Mammary epithelial cell (primary cell): ENCODE measurements at regions not wholly inside any gene's neighbourhood (a gene's known extent, or its start where the extent isn't known, plus 50 kb on each side); places are given as distances from the start of the nearest gene placed in this dataset.

Source experiments
- CTCF ChIP-seq, 2 donors: IDR thresholded peaks in 1 of 2; conservative IDR thresholded peaks in 1 of 2; 2 replicates each; pipeline ENCODE4 v1.5.1; 2011 to 2012; ENCODE audit warnings: inconsistent platforms in 2 of 2, low read length in 2 of 2, mild to moderate bottlenecking in 2 of 2, control low read depth in 1 of 2, low read depth in 1 of 2; ENCODE audit not compliant: insufficient read depth in 1 of 2; ENCODE audit errors: extremely low read depth in 1 of 2
- EZH2 ChIP-seq: IDR thresholded peaks from 2 replicates; pipeline ENCODE4 v1.6.1; 2012; ENCODE audit warnings: low read length, inconsistent platforms, borderline replicate concordance

GRCh38 chr5:167790462-167791260, 500.8 kb upstream of the WWC1 start:
- TF ChIP-seq CTCF (conservative IDR thresholded peaks at IDR 0.05 in 1 of 2, IDR thresholded peaks at IDR 0.05 in 1 of 2; ENCODE audit: extremely low read depth in 1 of 2, insufficient read depth in 1 of 2, low read depth in 1 of 2, low read length in 2 of 2) (no peak), EZH2 (no peak)
